Astrocyte (in vitro differentiated cells and primary cell): ENCODE measurements at regions not wholly inside any gene's neighbourhood (a gene's known extent, or its start where the extent isn't known, plus 50 kb on each side); places are given as distances from the start of the nearest gene placed in this dataset.
A peak's percentile ranks its signal among the peaks of the same experiment; 100 is the strongest.

Experiments
- DNase-seq: peaks from one replicate; pipeline ENCODE4 v3.0.0-alpha.2; 2010; ENCODE audit warnings: low read depth
- FAIRE-seq: peaks from 2 replicates; lab custom pipeline; 2011; peaks lifted over from hg19 to GRCh38; lab: Jason Lieb, UNC
- H2AFZ ChIP-seq: 2 replicates; pipeline ENCODE4 v1.6.0; 2012; ENCODE audit warnings: low read depth, low read length, inconsistent platforms
- H3K27ac ChIP-seq: 2 replicates; pipeline ENCODE4 v1.5.1; 2011; ENCODE audit warnings: low read depth, low read length, inconsistent platforms
- H3K27me3 ChIP-seq: 2 replicates; pipeline ENCODE4 v1.6.0; 2011; ENCODE audit warnings: low read length, inconsistent platforms; ENCODE audit not compliant: insufficient read depth
- H3K36me3 ChIP-seq: 2 replicates; pipeline ENCODE4 v1.5.1; 2011; ENCODE audit warnings: low read length, inconsistent platforms; ENCODE audit not compliant: insufficient read depth
- H3K4me1 ChIP-seq: 2 replicates; pipeline ENCODE4 v1.5.1; 2011; ENCODE audit warnings: low read length, inconsistent platforms; ENCODE audit not compliant: insufficient read depth
- H3K4me2 ChIP-seq: 2 replicates; pipeline ENCODE4 v1.6.0; 2012; ENCODE audit warnings: low read length, inconsistent platforms
- H3K4me3 ChIP-seq: 2 replicates; pipeline ENCODE4 v1.5.1; 2011; ENCODE audit warnings: low read depth, mild to moderate bottlenecking, low read length, inconsistent platforms; ENCODE audit not compliant: insufficient read depth
- H3K79me2 ChIP-seq: 2 replicates; pipeline ENCODE4 v1.6.0; 2012; ENCODE audit warnings: mild to moderate bottlenecking, low read length, inconsistent platforms; ENCODE audit not compliant: insufficient read depth
- H3K9ac ChIP-seq: 2 replicates; pipeline ENCODE4 v1.6.0; 2012; ENCODE audit warnings: mild to moderate bottlenecking, low read length, inconsistent platforms
- H3K9me3 ChIP-seq: 2 replicates; pipeline ENCODE4 v1.5.1; 2012; ENCODE audit warnings: low read depth, mild to moderate bottlenecking, low read length, inconsistent platforms; ENCODE audit not compliant: insufficient read depth
- H4K20me1 ChIP-seq: 2 replicates; pipeline ENCODE4 v1.6.0; 2012; ENCODE audit warnings: low read length, inconsistent platforms; ENCODE audit not compliant: insufficient read depth
- H3K27ac Mint-ChIP-seq: one replicate; pipeline ENCODE4 v1.8.0; 2021; ENCODE audit warnings: mild to moderate bottlenecking, mixed read lengths; ENCODE audit not compliant: unreplicated experiment
- H3K27me3 Mint-ChIP-seq: one replicate; pipeline ENCODE4 v1.8.0; 2021; ENCODE audit warnings: low read depth, mixed read lengths; ENCODE audit not compliant: unreplicated experiment
- H3K36me3 Mint-ChIP-seq: one replicate; pipeline ENCODE4 v1.8.0; 2021; ENCODE audit warnings: low read depth, mixed read lengths; ENCODE audit not compliant: unreplicated experiment
- H3K4me1 Mint-ChIP-seq: one replicate; pipeline ENCODE4 v1.8.0; 2021; ENCODE audit warnings: low read depth, mixed read lengths; ENCODE audit not compliant: unreplicated experiment
- H3K4me3 Mint-ChIP-seq: one replicate; pipeline ENCODE4 v1.8.0; 2021; ENCODE audit warnings: mild to moderate bottlenecking, moderate library complexity, mixed read lengths; ENCODE audit not compliant: unreplicated experiment
- H3K9me3 Mint-ChIP-seq: one replicate; pipeline ENCODE4 v1.8.0; 2021; ENCODE audit warnings: mild to moderate bottlenecking, mixed read lengths; ENCODE audit not compliant: unreplicated experiment
- EZH2 ChIP-seq: IDR thresholded peaks from 2 replicates; pipeline ENCODE4 v1.6.1; 2012; ENCODE audit warnings: mild to moderate bottlenecking, low read length, inconsistent platforms; ENCODE audit not compliant: insufficient read depth
- TF ChIP-seq, protein P1 (sequence below): IDR thresholded peaks from 2 replicates; pipeline ENCODE4 v1.5.1; 2011; ENCODE audit warnings: low read depth, mild to moderate bottlenecking, inconsistent platforms, low read length, moderate library complexity; ENCODE audit not compliant: insufficient read depth

DNA sequence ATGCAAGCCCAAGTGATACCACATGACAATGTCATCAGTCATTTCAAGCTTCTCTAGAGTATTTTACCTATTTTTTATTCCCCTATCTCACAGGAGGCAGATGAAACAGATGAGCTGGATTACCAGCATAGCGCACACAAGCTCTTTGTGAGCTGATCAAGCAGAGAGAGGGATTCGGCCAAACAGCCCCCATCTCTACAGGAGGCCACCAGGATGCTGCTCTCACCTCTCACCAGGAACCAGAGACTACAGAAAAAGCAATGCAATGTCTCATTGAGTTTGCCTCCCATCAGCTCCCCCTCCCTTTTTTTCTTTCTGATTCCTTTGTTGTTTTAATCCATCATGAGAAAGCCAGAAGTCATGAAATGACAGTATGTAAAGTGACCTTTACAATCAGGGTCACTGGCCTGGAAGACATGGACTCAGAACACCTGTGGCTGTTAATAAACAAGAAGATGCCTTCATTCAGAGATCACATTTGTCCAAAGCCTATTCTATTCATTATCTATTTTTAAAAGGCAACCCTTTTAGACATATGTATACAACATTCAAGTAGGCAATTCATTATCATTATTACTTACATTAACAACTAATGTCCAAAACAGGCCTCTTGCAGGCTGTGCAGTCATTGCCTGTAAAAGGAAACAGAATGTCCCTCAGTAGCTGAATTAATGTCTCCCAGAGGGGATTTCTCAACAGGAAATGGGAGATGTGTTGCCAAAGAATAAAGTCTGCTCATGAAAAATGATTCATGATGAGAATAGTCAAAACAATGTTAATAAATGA, 656.6 kb downstream of the TBC1D4 start:
- Mint-ChIP-seq H3K36me3 (no peaks in the 10 kb centered on the region), H3K27ac (no peak overlapping the region), H3K4me1 (peaks cover 4% of the 10 kb centered on the region), H3K9me3 (no peaks in the 10 kb centered on the region), H3K4me3 (no peak overlapping the region), H3K27me3 (no peaks in the 10 kb centered on the region)
- no peak overlapping the region for H3K4me2 ChIP-seq
- TF ChIP-seq EZH2 = no peak
- TF ChIP-seq, protein P1, sequence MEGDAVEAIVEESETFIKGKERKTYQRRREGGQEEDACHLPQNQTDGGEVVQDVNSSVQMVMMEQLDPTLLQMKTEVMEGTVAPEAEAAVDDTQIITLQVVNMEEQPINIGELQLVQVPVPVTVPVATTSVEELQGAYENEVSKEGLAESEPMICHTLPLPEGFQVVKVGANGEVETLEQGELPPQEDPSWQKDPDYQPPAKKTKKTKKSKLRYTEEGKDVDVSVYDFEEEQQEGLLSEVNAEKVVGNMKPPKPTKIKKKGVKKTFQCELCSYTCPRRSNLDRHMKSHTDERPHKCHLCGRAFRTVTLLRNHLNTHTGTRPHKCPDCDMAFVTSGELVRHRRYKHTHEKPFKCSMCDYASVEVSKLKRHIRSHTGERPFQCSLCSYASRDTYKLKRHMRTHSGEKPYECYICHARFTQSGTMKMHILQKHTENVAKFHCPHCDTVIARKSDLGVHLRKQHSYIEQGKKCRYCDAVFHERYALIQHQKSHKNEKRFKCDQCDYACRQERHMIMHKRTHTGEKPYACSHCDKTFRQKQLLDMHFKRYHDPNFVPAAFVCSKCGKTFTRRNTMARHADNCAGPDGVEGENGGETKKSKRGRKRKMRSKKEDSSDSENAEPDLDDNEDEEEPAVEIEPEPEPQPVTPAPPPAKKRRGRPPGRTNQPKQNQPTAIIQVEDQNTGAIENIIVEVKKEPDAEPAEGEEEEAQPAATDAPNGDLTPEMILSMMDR = no peak
- no peak overlapping the region for H2AFZ ChIP-seq
- no peak overlapping the region for H3K4me3 ChIP-seq
- peaks cover 7% of the 10 kb centered on the region for H3K4me1 ChIP-seq
- H3K9ac ChIP-seq = no peak overlapping the region
- H3K79me2 ChIP-seq = no peaks in the 10 kb centered on the region
- peak; percentile 32 for FAIRE-seq
- H3K36me3 ChIP-seq = no peaks in the 10 kb centered on the region
- H3K27ac ChIP-seq = peak overlapping the region; percentile 12
- H3K27me3 ChIP-seq = no peaks in the 10 kb centered on the region
- peak; percentile 56 for DNase-seq
- no peaks in the 10 kb centered on the region for H4K20me1 ChIP-seq
- H3K9me3 ChIP-seq = no peaks in the 10 kb centered on the region

DNA sequence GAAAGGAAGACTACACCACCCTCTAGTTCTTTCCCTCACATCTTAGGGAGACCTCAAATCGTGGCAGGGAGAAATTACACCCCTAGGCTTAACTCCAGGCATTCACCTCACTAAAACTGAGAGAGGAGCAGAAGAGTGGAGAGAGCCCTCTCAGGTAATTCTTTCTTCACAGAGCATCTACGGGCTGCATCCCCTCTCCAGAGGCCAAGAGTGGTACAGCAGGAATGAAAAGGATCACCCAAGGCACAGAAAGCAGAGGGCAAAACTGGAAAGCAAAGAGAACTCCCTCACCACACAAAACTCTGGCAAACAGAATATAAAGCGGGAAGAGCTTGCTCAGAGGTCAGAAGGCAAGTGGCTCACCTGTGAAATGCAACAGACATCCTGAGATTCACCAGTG, 661.2 kb downstream of the TBC1D4 start:
- Histone ChIP-seq H4K20me1 (no peaks in the 10 kb centered on the region), H3K9me3 (no peaks in the 10 kb centered on the region), H3K4me1 (peaks cover 7% of the 10 kb centered on the region), H3K27ac (no peak overlapping the region), H3K27me3 (no peaks in the 10 kb centered on the region), H3K4me3 (no peak overlapping the region), H3K79me2 (no peaks in the 10 kb centered on the region), H3K36me3 (no peaks in the 10 kb centered on the region), H3K4me2 (no peak overlapping the region), H3K9ac (no peak overlapping the region), H2AFZ (no peak overlapping the region)
- Mint-ChIP-seq H3K9me3 (no peaks in the 10 kb centered on the region), H3K36me3 (no peaks in the 10 kb centered on the region), H3K4me3 (no peak overlapping the region), H3K27ac (no peak overlapping the region), H3K27me3 (no peaks in the 10 kb centered on the region), H3K4me1 (peaks cover 4% of the 10 kb centered on the region)
- DNase-seq (no peak), FAIRE-seq (no peak)
- TF ChIP-seq EZH2 = no peak
- TF ChIP-seq, protein P1 = no peak

DNA sequence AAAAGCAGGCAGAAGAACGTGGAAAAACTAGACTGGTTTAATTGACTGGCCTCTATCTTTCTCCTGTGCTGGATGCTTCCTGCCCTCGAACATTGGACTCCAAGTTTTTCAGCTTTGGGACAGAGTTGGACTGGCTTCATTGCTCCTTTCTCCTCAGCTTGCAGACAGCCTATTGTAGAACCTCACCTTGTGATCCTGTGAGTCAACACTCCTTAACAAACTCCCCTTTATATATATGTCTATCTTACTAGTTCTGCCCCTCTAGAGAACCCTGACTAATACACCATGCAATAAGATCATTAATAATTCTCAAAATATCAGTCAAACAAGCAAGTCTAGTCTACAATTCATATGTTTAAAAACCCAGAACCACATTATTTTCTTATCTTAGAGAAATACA, 662.4 kb downstream of the TBC1D4 start:
- peak; percentile 3 for DNase-seq
- H3K36me3 Mint-ChIP-seq = no peaks in the 10 kb centered on the region
- H3K79me2 ChIP-seq = no peaks in the 10 kb centered on the region
- no peak overlapping the region for H3K4me3 ChIP-seq
- no peaks in the 10 kb centered on the region for H3K9me3 Mint-ChIP-seq
- no peak overlapping the region for H3K4me2 ChIP-seq
- H2AFZ ChIP-seq = no peak overlapping the region
- TF ChIP-seq, protein P1 = no peak
- TF ChIP-seq EZH2 = no peak
- no peak for FAIRE-seq
- H3K27me3 Mint-ChIP-seq = no peaks in the 10 kb centered on the region
- no peaks in the 10 kb centered on the region for H3K4me1 Mint-ChIP-seq
- H3K4me1 ChIP-seq = no peaks in the 10 kb centered on the region
- H3K36me3 ChIP-seq = no peaks in the 10 kb centered on the region
- no peak overlapping the region for H3K4me3 Mint-ChIP-seq
- H3K27ac ChIP-seq = no peak overlapping the region
- H3K9me3 ChIP-seq = no peaks in the 10 kb centered on the region
- H3K9ac ChIP-seq = no peak overlapping the region
- no peaks in the 10 kb centered on the region for H4K20me1 ChIP-seq
- H3K27ac Mint-ChIP-seq = no peak overlapping the region
- no peaks in the 10 kb centered on the region for H3K27me3 ChIP-seq
